ENCODE measurements at regions not wholly inside any gene's neighbourhood (a gene's known extent, or its start where the extent isn't known, plus 50 kb on each side); places are given as distances from the start of the nearest gene placed in this dataset.
A peak's percentile ranks its signal among the peaks of the same experiment; 100 is the strongest.
"Not testable (repeated sequence)": the region's sequence is repeated elsewhere in the genome, so short reads cannot be mapped to it uniquely, and the experiment has no call there.

DNA sequence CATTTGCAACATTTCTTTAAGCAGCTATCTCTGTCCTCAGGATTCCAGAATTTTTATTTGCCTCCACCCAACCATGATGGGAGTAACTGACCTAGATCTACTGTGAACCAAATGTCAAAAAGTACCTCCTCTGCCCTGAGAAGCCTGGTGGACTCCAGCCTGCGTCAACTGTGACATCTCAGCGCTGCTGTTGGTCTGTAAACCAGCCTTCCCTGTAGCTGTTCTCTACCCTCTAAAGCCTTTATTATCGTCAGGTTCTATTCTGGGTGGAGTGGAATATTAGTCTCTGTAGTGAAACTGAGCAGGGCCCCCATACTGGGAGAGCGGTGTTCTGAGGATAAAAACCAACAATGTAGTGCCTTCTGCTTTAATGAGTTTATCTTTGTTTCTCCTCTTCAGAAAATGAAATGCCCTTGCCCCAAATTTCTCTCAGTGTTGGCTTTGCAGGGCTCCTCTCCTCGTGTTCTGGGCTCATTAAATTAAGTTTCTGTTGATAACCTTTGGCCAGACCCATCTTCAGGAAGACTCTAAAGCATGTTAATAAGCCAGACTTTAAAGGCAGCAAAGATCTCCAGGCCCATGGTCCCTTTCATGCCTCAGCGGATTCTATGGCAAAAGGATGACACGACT, 223.1 kb upstream of the PLXNA2 start:
- DNase-seq = no peak

- no peak for DNase-seq
These were observed 231.3 kb upstream of the PLXNA2 start for GRCh38 chr1:208475449-208475848.

DNA sequence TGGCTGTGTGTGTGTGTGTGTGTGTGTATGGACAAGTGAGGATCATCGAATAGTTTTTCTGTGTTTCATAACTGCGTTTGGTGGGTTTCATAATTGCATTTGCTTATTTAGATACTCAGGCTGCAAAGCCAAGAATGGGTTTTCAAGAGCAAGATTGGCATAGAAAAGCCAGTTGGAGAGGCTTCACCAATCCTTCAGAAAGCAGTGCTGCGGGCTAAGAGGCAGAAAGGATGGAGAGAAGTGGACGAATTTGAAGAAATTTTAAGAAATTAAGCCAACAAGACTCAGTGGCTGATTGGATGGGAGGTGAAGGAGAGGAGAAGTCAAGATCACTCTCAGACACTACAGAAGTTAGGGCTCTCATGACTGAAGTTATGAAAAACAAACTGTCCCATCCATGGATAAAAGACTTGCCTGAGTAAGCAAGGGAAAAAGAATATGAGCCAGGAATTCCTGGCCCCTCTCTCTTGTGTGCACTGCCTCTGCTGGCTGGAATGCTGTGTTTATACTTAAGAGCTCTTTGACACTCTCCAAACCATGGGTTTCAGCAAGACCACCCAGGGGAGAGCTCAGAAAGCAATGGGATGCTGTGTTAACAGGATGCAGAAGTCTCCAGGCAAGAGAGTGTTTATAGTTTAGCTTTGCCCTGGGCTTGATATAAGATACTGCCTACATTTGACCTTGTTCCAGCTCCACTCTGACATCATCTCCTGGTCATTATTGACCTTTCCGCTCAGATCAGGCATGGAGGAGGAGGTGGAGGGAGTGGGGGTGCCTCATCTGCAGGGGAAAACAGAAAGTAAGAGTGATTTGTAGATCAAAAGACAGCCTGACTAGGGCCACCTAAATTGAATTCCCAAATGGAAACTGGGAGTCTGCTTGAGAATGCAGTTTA, 232.0 kb upstream of the PLXNA2 start:
- DNase-seq = no peak

DNA sequence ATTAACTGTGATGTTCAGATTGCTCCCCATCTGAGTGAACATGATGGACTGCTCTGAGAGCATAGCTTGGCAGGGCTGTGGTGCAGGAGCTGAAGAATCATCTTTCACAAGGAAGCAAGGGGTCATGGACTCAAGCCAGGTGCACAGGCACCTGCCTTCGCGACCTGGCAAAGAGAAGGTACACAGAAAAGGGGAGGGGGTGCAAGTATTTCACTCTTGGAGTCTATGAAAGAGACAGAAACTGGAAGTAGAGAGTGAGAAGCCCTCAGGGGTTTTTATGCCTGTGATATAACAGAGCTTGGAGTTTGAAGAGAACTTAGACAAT, 232.6 kb upstream of the PLXNA2 start:
- DNase-seq = no peak

GRCh38 chr1:208479435-208479834, 235.3 kb upstream of the PLXNA2 start:
- no peak for DNase-seq

GRCh38 chr1:208485512-208485911, 241.3 kb upstream of the PLXNA2 start:
- DNase-seq = no peak

- no peak for DNase-seq
These were observed 242.5 kb upstream of the PLXNA2 start for GRCh38 chr1:208486677-208487076.

DNA sequence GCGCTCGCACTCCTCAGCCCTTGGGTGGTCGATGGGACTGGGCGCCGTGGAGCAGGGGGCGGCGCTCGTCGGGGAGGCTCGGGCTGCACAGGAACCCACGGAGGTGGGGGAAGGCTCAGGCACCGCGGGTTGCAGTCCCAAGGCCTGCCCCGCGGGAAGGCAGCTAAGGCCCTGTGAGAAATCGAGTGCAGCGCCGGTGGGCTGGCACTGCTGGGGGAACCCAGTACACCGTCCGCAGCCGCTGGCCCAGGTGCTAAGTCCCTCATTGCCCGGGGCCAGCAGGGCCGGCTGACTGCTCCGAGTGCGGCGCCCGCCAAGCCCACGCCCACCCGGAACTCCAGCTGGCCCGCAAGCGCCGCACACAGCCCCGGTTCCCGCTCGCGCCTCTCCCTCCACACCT, 244.2 kb upstream of the PLXNA2 start:
- not testable (repeated sequence) for DNase-seq

DNA sequence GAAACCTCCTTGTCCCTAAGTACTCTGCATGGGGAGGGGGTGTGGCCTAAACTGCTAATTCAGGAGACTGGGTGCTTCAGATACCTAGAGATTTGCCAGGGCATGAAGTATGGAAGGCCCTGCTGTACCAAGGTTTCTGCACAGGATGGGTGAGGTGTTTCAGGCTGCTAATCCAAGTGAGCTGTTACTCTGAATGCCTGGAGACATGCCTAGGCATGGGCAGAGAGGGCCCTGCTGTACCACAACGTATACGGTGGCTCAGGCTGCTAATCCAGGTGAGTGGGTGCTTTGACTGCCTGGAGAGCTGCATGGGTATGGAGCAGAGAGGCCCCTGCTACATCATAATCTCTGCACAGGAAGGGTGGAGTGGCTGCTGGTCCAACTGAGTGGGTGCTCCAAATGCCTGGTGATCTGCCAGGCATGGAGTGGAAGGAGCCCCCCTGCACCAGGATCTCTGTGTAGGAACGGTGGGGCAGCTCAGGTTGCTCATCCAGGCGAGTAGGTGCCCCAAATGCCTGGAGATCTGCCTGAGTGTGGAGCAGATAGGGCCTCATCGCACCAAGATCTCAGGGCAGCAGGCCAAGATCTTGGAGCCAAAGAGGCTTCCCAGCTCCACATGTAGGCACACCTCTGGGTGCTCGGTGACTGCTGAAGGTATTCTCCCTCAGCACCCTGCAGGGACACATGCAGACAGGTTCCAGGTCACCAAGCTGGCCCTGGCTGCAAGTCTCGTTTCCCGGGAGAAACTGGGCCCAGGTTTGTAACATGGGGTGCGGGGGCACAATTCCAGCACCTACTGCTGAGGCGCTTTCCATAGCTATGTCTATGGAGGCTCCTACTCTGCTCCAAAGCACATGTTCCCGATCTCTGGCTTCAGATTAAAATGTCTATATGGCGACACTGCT, 252.5 kb upstream of the PLXNA2 start:
- no peak for DNase-seq

DNA sequence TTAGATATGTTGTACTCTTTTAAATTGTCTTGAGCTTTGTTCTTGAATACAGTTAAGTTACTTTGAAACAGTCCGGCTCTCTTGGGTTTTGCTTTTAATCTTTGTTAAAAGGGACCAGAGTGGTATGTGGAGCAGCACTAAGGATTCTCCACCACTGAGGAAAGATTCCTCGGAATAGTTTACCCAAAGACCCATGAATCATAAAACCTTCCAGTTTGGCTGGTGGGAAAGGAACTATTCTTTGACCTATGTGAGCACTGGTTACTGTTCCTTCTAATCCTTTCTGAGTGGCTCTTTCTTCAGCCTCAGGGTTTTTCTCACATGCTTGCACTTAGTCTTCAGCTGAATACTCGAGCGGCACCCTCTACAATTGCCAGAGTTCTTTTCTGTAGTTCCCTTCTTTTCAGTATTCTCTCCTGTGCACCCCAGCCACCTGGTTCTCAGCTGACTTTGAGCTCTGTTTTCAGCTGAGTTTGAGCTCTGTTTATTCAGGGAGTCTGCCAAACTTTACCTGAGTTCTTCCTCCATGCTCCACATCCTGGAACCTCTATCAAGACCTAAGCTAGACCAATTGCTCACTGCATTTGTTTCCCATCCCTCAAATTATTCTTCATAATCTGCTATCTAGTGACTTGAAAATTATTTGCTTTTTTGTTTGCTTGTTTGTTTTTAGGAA, 253.8 kb upstream of the PLXNA2 start:
- no peak for DNase-seq

GRCh38 chr1:208499026-208499425, 254.8 kb upstream of the PLXNA2 start:
- DNase-seq = no peak

GRCh38 chr1:208499601-208500000, 255.4 kb upstream of the PLXNA2 start:
- no peak for DNase-seq

- DNase-seq = peak in 1 of 14 donors; percentile 4
These were observed 256.2 kb upstream of the PLXNA2 start for GRCh38 chr1:208500375-208500774.

- DNase-seq = no peak
These were observed 257.4 kb upstream of the PLXNA2 start for GRCh38 chr1:208501542-208501941.

GRCh38 chr1:208503787-208504186, 259.6 kb upstream of the PLXNA2 start:
- DNase-seq = peak in 1 of 14 donors; percentile 7

GRCh38 chr1:208506812-208507211, 262.6 kb upstream of the PLXNA2 start:
- DNase-seq = no peak

GRCh38 chr1:208509072-208509471, 264.9 kb upstream of the PLXNA2 start:
- DNase-seq = no peak

DNA sequence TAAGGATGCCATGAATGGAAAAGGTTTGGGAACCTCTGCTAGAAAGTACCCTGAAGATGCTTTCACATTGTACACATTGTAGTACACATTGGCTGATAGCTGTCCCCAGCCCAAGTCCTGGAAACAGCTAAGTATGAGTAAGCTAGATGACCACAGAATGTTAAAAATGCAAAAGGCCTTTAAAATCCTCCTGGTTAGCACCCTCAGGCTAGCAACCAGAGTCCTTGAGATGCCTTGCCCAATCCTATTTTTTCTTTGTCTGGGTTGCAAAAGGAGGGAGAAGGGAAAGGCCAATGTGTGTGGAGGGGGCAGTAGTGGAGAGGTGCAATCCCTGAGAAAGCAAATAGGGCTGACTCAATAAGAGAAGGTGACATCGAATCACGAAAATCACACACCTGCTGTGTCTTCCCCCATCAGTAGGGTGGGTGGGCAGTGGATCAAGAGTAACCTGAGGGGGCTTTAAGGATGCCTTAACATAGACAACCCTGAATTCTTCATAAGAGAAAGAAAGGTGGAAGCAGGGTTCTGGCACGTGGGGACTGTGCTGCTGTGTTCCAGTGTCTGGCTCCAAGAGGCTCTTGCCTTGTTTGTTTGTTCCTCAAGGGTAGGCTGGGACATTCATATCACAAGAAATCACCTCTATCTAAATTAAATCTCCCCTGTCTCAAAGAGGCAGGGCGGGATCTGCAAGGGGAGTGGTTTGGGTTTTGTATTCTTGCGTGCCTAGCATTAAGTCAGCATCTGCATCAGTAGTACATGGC, 266.2 kb upstream of the PLXNA2 start:
- no peak for DNase-seq

DNA sequence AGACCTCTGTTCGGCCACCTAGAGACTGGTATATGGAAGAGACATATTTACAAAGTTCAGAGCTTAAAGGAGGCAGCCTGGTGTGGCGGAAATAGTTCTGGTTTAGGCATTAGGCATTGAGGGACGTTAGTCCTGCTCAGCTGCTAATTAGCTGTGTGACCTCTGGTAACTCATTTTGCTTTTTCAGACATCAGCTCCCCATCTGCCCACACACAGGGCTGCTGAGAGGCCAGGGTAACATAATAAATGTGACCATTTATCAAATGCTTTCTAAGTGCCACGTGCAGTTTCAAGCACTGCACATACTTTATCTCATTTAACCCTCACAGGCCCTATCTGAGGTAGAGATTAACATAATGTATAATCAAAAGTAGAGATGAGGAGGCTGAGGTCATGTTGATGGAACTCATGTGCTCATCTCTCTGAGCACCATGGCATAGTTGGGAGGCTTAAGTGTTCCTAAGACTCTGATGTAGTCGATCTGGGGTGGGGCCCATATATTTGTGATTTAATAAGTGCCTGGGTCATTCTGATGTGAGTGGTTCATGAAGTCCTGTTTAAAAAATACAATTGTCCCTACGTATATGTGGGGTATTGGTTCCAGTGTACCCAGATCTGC, 267.2 kb upstream of the PLXNA2 start:
- no peak for DNase-seq

- no peak for DNase-seq
These were observed 269.6 kb upstream of the PLXNA2 start for GRCh38 chr1:208513799-208514198.

DNA sequence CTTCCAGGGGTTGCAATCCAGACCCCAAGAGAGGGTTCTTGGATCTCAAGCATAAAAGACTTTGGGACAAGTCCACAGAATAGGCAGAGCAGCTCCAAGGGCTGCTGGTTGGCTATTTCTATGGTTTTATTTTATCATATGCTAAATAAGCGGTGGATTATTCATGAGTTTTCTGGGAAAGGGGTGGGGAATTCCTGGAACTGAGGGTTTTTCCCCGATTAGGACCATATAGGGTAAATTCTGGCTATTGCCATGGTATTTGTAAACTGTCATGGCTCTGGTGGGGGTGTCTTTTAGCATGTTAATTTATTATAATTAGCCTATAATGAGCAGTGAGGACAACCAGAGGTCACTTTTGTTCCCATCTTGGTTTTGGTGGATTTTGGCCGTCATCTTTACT, 270.9 kb upstream of the PLXNA2 start:
- DNase-seq = no peak
